HuH-7.5 (cell line): ENCODE measurements at regions not wholly inside any gene's neighbourhood (a gene's known extent, or its start where the extent isn't known, plus 50 kb on each side); places are given as distances from the start of the nearest gene placed in this dataset.
"Not testable (repeated sequence)": the region's sequence is repeated elsewhere in the genome, so short reads cannot be mapped to it uniquely, and the experiment has no call there.

Source experiments
- DNase-seq: peaks from one replicate; pipeline ENCODE4 v3.0.0; 2011; ENCODE audit warnings: low spot score

- no peak for DNase-seq
Measured at GRCh38 chr6:76774781-76775384, 688.4 kb downstream of the HTR1B start.

GRCh38 chr6:76772951-76773350 is 690.3 kb downstream of the HTR1B start:
- no peak for DNase-seq

GRCh38 chr6:76771059-76771634 is 692.1 kb downstream of the HTR1B start:
- DNase-seq = no peak

GRCh38 chr6:76770281-76770680 is 693.0 kb downstream of the HTR1B start:
- no peak for DNase-seq

GRCh38 chr6:76768556-76768955 is 694.7 kb downstream of the HTR1B start:
- no peak for DNase-seq

GRCh38 chr6:76764057-76764456 is 691.6 kb upstream of the IMPG1 start:
- no peak for DNase-seq

GRCh38 chr6:76752841-76753240 is 680.4 kb upstream of the IMPG1 start:
- no peak for DNase-seq

- DNase-seq = not testable (repeated sequence)
Measured at GRCh38 chr6:76745388-76745787, 672.9 kb upstream of the IMPG1 start.

- not testable (repeated sequence) for DNase-seq
Measured at GRCh38 chr6:76744151-76744720, 671.8 kb upstream of the IMPG1 start.

- no peak for DNase-seq
Measured at GRCh38 chr6:76742919-76743318, 670.5 kb upstream of the IMPG1 start.

GRCh38 chr6:76719449-76719848 is 647.0 kb upstream of the IMPG1 start:
- no peak for DNase-seq

- DNase-seq = no peak
Measured at GRCh38 chr6:76708641-76709331, 636.3 kb upstream of the IMPG1 start.

GRCh38 chr6:76707630-76708029 is 635.2 kb upstream of the IMPG1 start:
- no peak for DNase-seq

GRCh38 chr6:76706631-76707030 is 634.2 kb upstream of the IMPG1 start:
- no peak for DNase-seq

- DNase-seq = no peak
Measured at GRCh38 chr6:76706086-76706485, 633.6 kb upstream of the IMPG1 start.

GRCh38 chr6:76703786-76704185 is 631.3 kb upstream of the IMPG1 start:
- no peak for DNase-seq

- no peak for DNase-seq
Measured at GRCh38 chr6:76703285-76703684, 630.8 kb upstream of the IMPG1 start.

- no peak for DNase-seq
Measured at GRCh38 chr6:76702187-76702586, 629.7 kb upstream of the IMPG1 start.

GRCh38 chr6:76701610-76702009 is 629.1 kb upstream of the IMPG1 start:
- DNase-seq = no peak

GRCh38 chr6:76697585-76697984 is 625.1 kb upstream of the IMPG1 start:
- DNase-seq = no peak

- no peak for DNase-seq
Measured at GRCh38 chr6:76694795-76695194, 622.3 kb upstream of the IMPG1 start.

- no peak for DNase-seq
Measured at GRCh38 chr6:76684875-76685274, 612.4 kb upstream of the IMPG1 start.

GRCh38 chr6:76683985-76684384 is 611.5 kb upstream of the IMPG1 start:
- DNase-seq = no peak
